ENCODE measurements at regions not wholly inside any gene's neighbourhood (a gene's known extent, or its start where the extent isn't known, plus 50 kb on each side); places are given as distances from the start of the nearest gene placed in this dataset.

GRCh38 chr4:138099385-138099784 is 142.8 kb downstream of the SLC7A11 start:
- TF ChIP-seq REST (IDR thresholded peaks at IDR 0.05; ENCODE audit: insufficient replicate concordance, low read depth) (no peak), CTCF (IDR thresholded peaks at IDR 0.05; ENCODE audit: insufficient read depth, low read length) (no peak), GABPA (IDR thresholded peaks at IDR 0.05; ENCODE audit: low read depth) (no peak), POLR2AphosphoS5 (IDR thresholded peaks at IDR 0.05; ENCODE audit: low read depth) (no peak)
